Kidney (tissue), 13 donors: ENCODE measurements at regions not wholly inside any gene's neighbourhood (a gene's known extent, or its start where the extent isn't known, plus 50 kb on each side); places are given as distances from the start of the nearest gene placed in this dataset.

ENCODE experiments used
- DNase-seq, 5 donors: peaks; one replicate each; pipeline ENCODE4 v3.0.0-alpha.2; 2013 to 2020
- FAIRE-seq: peaks from 2 replicates; lab custom pipeline; 2012; peaks lifted over from hg19 to GRCh38; lab: Jason Lieb, UNC
- H3K27ac ChIP-seq, 2 donors: one replicate each; pipeline ENCODE4 v1.7.0; 2013; ENCODE audit warnings: low read depth in 2 of 2, low read length in 2 of 2, inconsistent platforms in 1 of 2
- H3K27me3 ChIP-seq: one replicate; pipeline ENCODE4 v1.7.1; 2013; ENCODE audit warnings: low read length, inconsistent platforms; ENCODE audit not compliant: control insufficient read depth, insufficient read depth
- H3K36me3 ChIP-seq, 3 donors: one replicate each; pipeline versions ENCODE4 v1.7.0 to v1.7.1; 2013; ENCODE audit warnings: low read length in 3 of 3, control low read depth in 1 of 3, inconsistent platforms in 1 of 3; ENCODE audit not compliant: insufficient read depth in 3 of 3, control insufficient read depth in 2 of 3
- H3K4me1 ChIP-seq, 3 donors: one replicate each; pipeline versions ENCODE4 v1.7.0 to v1.7.1; 2013; ENCODE audit warnings: low read length in 3 of 3, inconsistent platforms in 1 of 3, low read depth in 1 of 3; ENCODE audit not compliant: control insufficient read depth in 2 of 3, insufficient read depth in 2 of 3
- H3K4me3 ChIP-seq, 3 donors: one replicate each; pipeline versions ENCODE4 v1.7.0 to v1.8.1; 2013; ENCODE audit warnings: low read length in 3 of 3, control low read depth in 1 of 3, inconsistent platforms in 1 of 3
- H3K9ac ChIP-seq, 3 donors: one replicate each; pipeline versions ENCODE4 v1.7.0 to v1.7.1; 2013; ENCODE audit warnings: low read length in 3 of 3, control low read depth in 1 of 3, inconsistent platforms in 1 of 3
- H3K9me3 ChIP-seq, 3 donors: one replicate each; pipeline versions ENCODE4 v1.7.0 to v1.7.1; 2013; ENCODE audit warnings: low read length in 3 of 3, control low read depth in 1 of 3, inconsistent platforms in 1 of 3; ENCODE audit not compliant: control insufficient read depth in 2 of 3, insufficient read depth in 1 of 3
- intact Hi-C: fragments of 100-400 bp; cut with DNase I; formaldehyde crosslinking; loops from one replicate; pipeline ENCODE4 v1.11.1; 2022
- TF ChIP-seq, protein P1 (sequence below): IDR thresholded peaks from 3 replicates; pipeline ENCODE4 v1.5.1; 2012; ENCODE audit warnings: mild to moderate bottlenecking, moderate library complexity, borderline replicate concordance; ENCODE audit not compliant: insufficient read depth; ENCODE audit errors: extremely low read depth
- donor health status: control.
- donor health status: control.
- donor health status: control.
- donor health status: control.
- donor health status: control.
- donor health status: DM: yes; HTN: yes; CAD: no.
- donor health status: Normal renal cell carcinoma (clear cell type).

DNA sequence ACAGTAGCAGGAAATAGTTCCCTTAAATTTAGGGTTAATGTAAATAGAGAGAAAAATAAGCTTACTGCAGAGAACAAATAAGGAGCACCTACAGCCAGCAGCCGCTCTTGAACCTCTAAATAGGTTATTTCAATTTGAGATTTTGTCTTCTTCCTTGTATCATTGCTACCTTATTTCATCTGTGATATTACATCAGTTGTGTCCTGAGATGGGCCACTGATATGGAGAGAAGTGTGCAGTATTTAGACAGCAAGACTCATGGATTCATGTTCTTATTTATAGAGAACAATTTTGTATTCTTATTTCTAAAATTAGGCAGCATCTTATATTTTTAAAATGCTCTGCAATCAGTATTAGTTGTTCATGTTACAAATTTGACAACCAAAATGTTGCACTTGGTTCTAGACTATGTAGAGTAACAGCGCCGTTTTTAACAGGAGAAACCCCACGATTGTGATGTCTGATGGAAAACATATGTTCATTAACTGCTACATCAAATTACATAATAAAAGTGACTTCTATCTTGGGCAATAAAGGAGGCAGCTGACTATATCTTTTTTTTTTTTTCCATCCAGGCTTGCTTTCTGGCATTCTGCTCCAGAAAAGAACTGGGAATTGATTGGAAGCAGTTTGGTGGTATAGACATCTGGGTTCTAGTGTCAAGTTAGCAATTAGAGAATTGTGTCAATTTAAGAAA, 117.9 kb downstream of the CAND1 start:
- Histone ChIP-seq H3K4me3 (no peak overlapping the region), H3K9ac (no peak overlapping the region), H3K9me3 (no peaks in the 10 kb centered on the region), H3K4me1 (peaks cover 0 to 2% (median 0%) of the 10 kb centered on the region in 3 donors), H3K27ac (no peak overlapping the region), H3K36me3 (no peaks in the 10 kb centered on the region), H3K27me3 (no peaks in the 10 kb centered on the region)
- TF ChIP-seq, protein P1, sequence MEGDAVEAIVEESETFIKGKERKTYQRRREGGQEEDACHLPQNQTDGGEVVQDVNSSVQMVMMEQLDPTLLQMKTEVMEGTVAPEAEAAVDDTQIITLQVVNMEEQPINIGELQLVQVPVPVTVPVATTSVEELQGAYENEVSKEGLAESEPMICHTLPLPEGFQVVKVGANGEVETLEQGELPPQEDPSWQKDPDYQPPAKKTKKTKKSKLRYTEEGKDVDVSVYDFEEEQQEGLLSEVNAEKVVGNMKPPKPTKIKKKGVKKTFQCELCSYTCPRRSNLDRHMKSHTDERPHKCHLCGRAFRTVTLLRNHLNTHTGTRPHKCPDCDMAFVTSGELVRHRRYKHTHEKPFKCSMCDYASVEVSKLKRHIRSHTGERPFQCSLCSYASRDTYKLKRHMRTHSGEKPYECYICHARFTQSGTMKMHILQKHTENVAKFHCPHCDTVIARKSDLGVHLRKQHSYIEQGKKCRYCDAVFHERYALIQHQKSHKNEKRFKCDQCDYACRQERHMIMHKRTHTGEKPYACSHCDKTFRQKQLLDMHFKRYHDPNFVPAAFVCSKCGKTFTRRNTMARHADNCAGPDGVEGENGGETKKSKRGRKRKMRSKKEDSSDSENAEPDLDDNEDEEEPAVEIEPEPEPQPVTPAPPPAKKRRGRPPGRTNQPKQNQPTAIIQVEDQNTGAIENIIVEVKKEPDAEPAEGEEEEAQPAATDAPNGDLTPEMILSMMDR = no peak
- DNase-seq (no peak), FAIRE-seq (no peak)
- intact Hi-C loops = no loop called here

DNA sequence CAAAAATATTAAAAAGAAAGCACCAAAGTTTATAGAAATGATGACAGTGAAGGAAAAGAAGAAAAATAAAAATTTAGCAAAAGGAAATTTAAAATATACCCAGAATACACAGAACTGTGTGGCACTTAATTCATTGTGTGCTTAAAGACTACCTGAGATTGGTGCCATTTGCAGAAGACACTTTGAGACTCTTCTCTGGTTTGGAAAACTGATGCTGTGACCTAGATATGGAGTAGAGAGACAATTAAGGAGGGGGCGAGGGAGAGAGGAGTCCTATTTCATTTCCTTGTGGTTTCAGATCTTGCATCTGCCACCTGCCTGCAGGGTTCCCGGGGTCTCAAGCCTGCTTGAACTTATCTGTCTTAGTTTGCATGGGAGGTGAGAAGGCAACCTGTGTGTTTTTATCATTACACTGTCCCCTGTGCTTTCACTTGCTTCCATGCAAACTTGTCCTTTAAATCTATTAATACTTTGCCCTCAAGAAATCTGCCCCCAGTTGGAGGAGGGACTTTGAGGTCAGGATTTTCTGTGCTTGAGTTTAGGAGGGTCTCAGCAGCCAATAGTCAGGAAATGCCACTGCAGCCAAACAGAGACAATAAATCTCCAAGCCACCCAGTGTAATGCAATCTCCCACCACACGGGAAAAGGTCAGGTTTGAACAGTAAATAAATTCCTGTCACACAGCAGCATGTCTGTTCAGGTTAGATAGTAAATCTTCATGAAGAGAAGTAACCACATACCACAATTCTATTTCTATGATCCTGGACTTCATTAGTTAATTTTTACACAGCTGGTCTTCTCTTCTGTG, 119.4 kb downstream of the CAND1 start:
- Histone ChIP-seq H3K36me3 (no peaks in the 10 kb centered on the region), H3K4me1 (peaks cover 0 to 2% (median 0%) of the 10 kb centered on the region in 3 donors), H3K27me3 (no peaks in the 10 kb centered on the region), H3K9ac (no peak overlapping the region), H3K27ac (no peak overlapping the region), H3K9me3 (no peaks in the 10 kb centered on the region), H3K4me3 (no peak overlapping the region)
- TF ChIP-seq, protein P1 = no peak
- intact Hi-C loops = no loop called here
- FAIRE-seq = no peak
- DNase-seq = peak in 4 of 5 donors; percentile 50 to 82 (median 76)

DNA sequence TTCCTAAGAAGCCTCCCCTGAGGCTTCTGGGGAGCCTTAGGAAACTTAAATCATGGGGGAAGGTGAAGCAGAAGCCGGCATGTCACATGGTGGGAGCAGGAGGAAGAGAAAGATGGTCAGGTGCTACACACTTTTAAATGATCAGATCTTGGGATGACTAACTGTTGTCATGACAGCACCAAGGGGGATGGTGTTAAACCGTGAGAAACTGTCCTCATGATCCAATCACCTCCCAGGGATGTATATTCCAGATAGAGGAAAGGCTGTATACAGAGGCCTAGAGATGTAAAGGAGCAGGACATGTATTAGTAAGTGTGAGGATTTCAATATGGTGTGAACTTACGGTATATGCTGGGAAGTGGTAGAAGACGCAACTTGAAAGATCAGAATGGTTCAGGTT, 121.1 kb downstream of the CAND1 start:
- intact Hi-C loops = no loop called here

More for the DNA sequence above, 121.1 kb downstream of the CAND1 start:
- Histone ChIP-seq H3K36me3 (no peaks in the 10 kb centered on the region), H3K9ac (no peak overlapping the region), H3K4me3 (no peak overlapping the region), H3K9me3 (no peaks in the 10 kb centered on the region), H3K4me1 (peaks cover 0 to 2% (median 0%) of the 10 kb centered on the region in 3 donors), H3K27me3 (no peaks in the 10 kb centered on the region), H3K27ac (no peak overlapping the region)
- FAIRE-seq (no peak), DNase-seq (no peak)
- TF ChIP-seq, protein P1 = no peak
